OCI-LY1 (cell line): ENCODE measurements at regions not wholly inside any gene's neighbourhood (a gene's known extent, or its start where the extent isn't known, plus 50 kb on each side); places are given as distances from the start of the nearest gene placed in this dataset.

Source experiments
- H2AFZ ChIP-seq: fragments of 200-600 bp; sonication (generic), shearing (Covaris generic); 2 replicates; pipeline ENCODE4 v1.6.0; 2014; ENCODE audit warnings: antibody characterized with exemption, mild to moderate bottlenecking, low read length
- H3F3A ChIP-seq: fragments of 200-600 bp; sonication (generic), shearing (Covaris generic); 2 replicates; pipeline ENCODE4 v1.6.0; 2014; ENCODE audit warnings: mild to moderate bottlenecking, antibody characterized with exemption, low read length, moderate library complexity; ENCODE audit not compliant: insufficient read depth
- H3K27ac ChIP-seq: fragments of 200-600 bp; sonication (generic); 2 replicates; pipeline ENCODE4 v1.5.1; 2014; ENCODE audit warnings: low read length, mixed run types, mild to moderate bottlenecking, low read depth; ENCODE audit not compliant: poor library complexity, severe bottlenecking
- H3K27me3 ChIP-seq: fragments of 200-600 bp; sonication (generic); 2 replicates; pipeline ENCODE4 v1.6.0; 2014; ENCODE audit warnings: antibody characterized with exemption, mild to moderate bottlenecking, low read length, moderate library complexity; ENCODE audit not compliant: insufficient read depth
- H3K36me3 ChIP-seq: fragments of 200-600 bp; sonication (generic); 2 replicates; pipeline ENCODE4 v1.6.1; 2014; ENCODE audit warnings: mild to moderate bottlenecking, antibody characterized with exemption, low read length, moderate library complexity, mixed read lengths; ENCODE audit not compliant: insufficient read depth
- H3K4me1 ChIP-seq: fragments of 200-600 bp; sonication (generic); 2 replicates; pipeline ENCODE4 v1.5.1; 2014; ENCODE audit warnings: mild to moderate bottlenecking, low read length, moderate library complexity; ENCODE audit not compliant: insufficient read depth, severe bottlenecking
- H3K4me2 ChIP-seq: fragments of 200-600 bp; sonication (generic), shearing (Covaris generic); 2 replicates; pipeline ENCODE4 v1.6.1; 2014; ENCODE audit warnings: low read length
- H3K4me3 ChIP-seq: fragments of 200-600 bp; sonication (generic); 2 replicates; pipeline ENCODE4 v1.5.1; 2014; ENCODE audit warnings: low read length, low read depth, mild to moderate bottlenecking, mixed read lengths; ENCODE audit not compliant: poor library complexity, severe bottlenecking
- H3K79me2 ChIP-seq: fragments of 200-600 bp; shearing (Covaris generic); 2 replicates; pipeline ENCODE4 v1.6.1; 2016; ENCODE audit warnings: mixed run types, low read length, mixed read lengths; ENCODE audit not compliant: insufficient read depth
- H3K9ac ChIP-seq: fragments of 200-600 bp; sonication (generic), shearing (Covaris generic); 2 replicates; pipeline ENCODE4 v1.6.1; 2014; ENCODE audit warnings: mild to moderate bottlenecking, low read length, mixed read lengths
- H3K9me2 ChIP-seq: fragments of 200-600 bp; sonication (generic), shearing (Covaris generic); 2 replicates; pipeline ENCODE4 v1.6.1; 2014; ENCODE audit warnings: low read depth, mild to moderate bottlenecking, low read length, mixed read lengths
- H3K9me3 ChIP-seq: fragments of 200-600 bp; shearing (Covaris generic); 2 replicates; pipeline ENCODE4 v1.6.1; 2014; ENCODE audit warnings: low read length, mixed read lengths
- H4K20me1 ChIP-seq: fragments of 200-600 bp; sonication (generic), shearing (Covaris generic); 2 replicates; pipeline ENCODE4 v1.6.0; 2016; ENCODE audit warnings: mild to moderate bottlenecking, low read length; ENCODE audit not compliant: insufficient read depth
- EZH2 ChIP-seq: fragments of 200-600 bp; sonication (generic), shearing (Covaris generic); IDR thresholded peaks from 2 replicates; pipeline ENCODE4 v1.8.0; 2017; ENCODE audit warnings: borderline replicate concordance, mixed run types, mild to moderate bottlenecking, antibody characterized with exemption, low read length, moderate library complexity, mixed read lengths
- TF ChIP-seq, protein P1 (sequence below): fragments of 200-600 bp; sonication (generic), shearing (Covaris generic); IDR thresholded peaks from 2 replicates; pipeline ENCODE4 v1.5.1; 2017; ENCODE audit warnings: mild to moderate bottlenecking, antibody characterized with exemption, low read length, moderate library complexity, mixed read lengths

DNA sequence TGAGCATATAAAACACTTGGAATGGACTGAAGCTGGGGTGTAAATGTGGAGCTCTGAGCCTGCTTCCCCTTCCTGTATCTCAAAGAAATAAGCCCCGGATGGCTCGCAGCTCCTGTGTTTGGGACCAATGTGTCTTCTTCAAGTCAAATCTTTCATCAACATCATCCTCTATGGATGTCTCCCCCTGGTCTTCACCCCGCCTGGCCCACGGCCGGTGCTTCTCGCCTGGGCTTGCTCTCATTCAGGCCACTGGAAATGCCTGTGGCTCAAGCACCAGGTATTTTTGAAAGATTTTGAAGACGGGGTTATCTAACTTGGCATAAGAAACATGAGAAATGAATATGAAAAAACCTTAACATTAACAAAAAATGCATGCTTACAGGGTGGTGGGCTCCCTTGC lies 769.8 kb downstream of the BRD1 start:
- Histone ChIP-seq H3K4me3 (no peak overlapping the region), H3K4me2 (no peak overlapping the region), H3K27me3 (no peaks in the 10 kb centered on the region), H3K36me3 (no peaks in the 10 kb centered on the region), H3K9me2 (no peaks in the 10 kb centered on the region), H3K9ac (no peak overlapping the region), H3K9me3 (no peaks in the 10 kb centered on the region), H3K79me2 (no peaks in the 10 kb centered on the region), H3F3A (no peaks in the 10 kb centered on the region), H3K27ac (no peak overlapping the region), H4K20me1 (no peaks in the 10 kb centered on the region), H2AFZ (no peak overlapping the region), H3K4me1 (no peaks in the 10 kb centered on the region)
- TF ChIP-seq, protein P1, sequence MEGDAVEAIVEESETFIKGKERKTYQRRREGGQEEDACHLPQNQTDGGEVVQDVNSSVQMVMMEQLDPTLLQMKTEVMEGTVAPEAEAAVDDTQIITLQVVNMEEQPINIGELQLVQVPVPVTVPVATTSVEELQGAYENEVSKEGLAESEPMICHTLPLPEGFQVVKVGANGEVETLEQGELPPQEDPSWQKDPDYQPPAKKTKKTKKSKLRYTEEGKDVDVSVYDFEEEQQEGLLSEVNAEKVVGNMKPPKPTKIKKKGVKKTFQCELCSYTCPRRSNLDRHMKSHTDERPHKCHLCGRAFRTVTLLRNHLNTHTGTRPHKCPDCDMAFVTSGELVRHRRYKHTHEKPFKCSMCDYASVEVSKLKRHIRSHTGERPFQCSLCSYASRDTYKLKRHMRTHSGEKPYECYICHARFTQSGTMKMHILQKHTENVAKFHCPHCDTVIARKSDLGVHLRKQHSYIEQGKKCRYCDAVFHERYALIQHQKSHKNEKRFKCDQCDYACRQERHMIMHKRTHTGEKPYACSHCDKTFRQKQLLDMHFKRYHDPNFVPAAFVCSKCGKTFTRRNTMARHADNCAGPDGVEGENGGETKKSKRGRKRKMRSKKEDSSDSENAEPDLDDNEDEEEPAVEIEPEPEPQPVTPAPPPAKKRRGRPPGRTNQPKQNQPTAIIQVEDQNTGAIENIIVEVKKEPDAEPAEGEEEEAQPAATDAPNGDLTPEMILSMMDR: no peak
- TF ChIP-seq EZH2: no peak

- H3K9me3 ChIP-seq: no peaks in the 10 kb centered on the region
- no peaks in the 10 kb centered on the region for H3K4me1 ChIP-seq
- TF ChIP-seq, protein P1: no peak
- no peak for TF ChIP-seq EZH2
- no peak overlapping the region for H3K9ac ChIP-seq
- H3K4me3 ChIP-seq: no peak overlapping the region
- no peak overlapping the region for H2AFZ ChIP-seq
- no peaks in the 10 kb centered on the region for H3K36me3 ChIP-seq
- H3K4me2 ChIP-seq: no peak overlapping the region
- H3K27me3 ChIP-seq: no peaks in the 10 kb centered on the region
- no peaks in the 10 kb centered on the region for H3F3A ChIP-seq
- no peaks in the 10 kb centered on the region for H3K9me2 ChIP-seq
- H4K20me1 ChIP-seq: no peaks in the 10 kb centered on the region
- H3K79me2 ChIP-seq: no peaks in the 10 kb centered on the region
- no peak overlapping the region for H3K27ac ChIP-seq
Observed at GRCh38 chr22:49056301-49056700, 771.4 kb downstream of the BRD1 start.

DNA sequence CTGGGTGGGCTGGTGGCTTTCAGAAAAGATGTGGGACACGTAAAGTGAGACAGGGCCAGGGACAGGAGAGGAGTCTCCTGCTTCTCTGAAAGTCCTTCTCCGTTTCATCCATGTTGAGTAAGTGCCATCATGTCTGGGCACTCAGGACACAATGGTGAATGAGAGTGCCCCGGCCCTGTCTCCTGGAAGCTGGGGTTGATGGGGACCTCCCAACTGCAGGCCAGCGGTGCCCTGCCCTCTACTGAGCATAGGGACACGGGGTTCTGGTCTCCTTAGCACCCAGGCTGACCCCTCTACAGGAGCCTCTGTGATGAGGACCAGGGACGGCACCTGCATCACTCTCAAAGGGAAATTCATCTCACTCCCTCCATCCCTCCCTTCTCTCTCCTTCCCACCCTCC lies 772.3 kb downstream of the BRD1 start:
- H3K4me3 ChIP-seq: no peak overlapping the region
- TF ChIP-seq EZH2: no peak
- TF ChIP-seq, protein P1: no peak
- no peaks in the 10 kb centered on the region for H3K9me2 ChIP-seq
- H4K20me1 ChIP-seq: no peaks in the 10 kb centered on the region
- H3K79me2 ChIP-seq: no peaks in the 10 kb centered on the region
- no peak overlapping the region for H3K27ac ChIP-seq
- no peaks in the 10 kb centered on the region for H3K36me3 ChIP-seq
- no peaks in the 10 kb centered on the region for H3K9me3 ChIP-seq
- H3F3A ChIP-seq: no peaks in the 10 kb centered on the region
- H3K9ac ChIP-seq: no peak overlapping the region
- no peaks in the 10 kb centered on the region for H3K27me3 ChIP-seq
- H2AFZ ChIP-seq: no peak overlapping the region
- H3K4me1 ChIP-seq: no peaks in the 10 kb centered on the region
- H3K4me2 ChIP-seq: no peak overlapping the region
